ENCODE measurements at regions not wholly inside any gene's neighbourhood (a gene's known extent, or its start where the extent isn't known, plus 50 kb on each side); places are given as distances from the start of the nearest gene placed in this dataset.

GRCh38 chr20:12371990-12372389 lies 454.3 kb downstream of the BTBD3 start:
- no peak for DNase-seq

DNA sequence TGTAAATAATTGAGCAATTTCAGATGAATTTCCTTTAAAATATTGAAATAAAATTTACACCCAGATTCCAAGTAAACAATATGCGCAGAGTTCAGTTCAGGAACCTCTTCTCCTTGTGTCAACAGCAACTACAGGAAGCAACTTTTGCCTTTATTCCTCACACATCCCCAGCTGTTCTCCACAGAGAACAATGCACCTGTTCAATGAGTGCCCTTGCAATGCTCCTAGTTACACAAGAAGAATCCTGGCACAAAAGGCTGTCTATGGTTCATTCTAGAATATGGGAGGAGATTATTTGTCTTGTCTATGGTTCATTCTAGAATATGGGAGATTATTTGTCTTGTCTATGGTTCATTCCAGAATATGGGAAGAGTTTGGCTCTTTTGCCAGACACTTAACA lies 454.9 kb downstream of the BTBD3 start:
- DNase-seq = no peak

DNA sequence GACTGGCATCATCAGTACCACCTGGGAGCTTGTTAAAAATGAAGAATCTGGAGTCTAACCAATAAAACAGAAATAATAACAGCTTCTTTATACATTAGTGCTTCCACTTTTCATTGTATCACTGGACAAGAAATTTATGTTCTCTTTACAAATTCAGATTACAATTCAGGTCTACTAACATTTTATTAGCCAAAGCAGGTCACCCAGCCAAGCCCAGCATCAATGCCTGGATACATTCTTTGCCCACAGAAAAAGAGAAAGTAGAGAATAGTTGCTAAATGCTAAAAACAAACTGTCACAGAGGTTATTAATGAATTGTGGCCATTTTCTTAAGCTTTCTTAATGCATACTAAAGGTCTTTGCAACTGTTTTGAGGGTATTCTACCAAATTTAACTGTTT lies 458.3 kb downstream of the BTBD3 start:
- no peak for DNase-seq

GRCh38 chr20:12383821-12384220 lies 466.1 kb downstream of the BTBD3 start:
- no peak for DNase-seq

DNA sequence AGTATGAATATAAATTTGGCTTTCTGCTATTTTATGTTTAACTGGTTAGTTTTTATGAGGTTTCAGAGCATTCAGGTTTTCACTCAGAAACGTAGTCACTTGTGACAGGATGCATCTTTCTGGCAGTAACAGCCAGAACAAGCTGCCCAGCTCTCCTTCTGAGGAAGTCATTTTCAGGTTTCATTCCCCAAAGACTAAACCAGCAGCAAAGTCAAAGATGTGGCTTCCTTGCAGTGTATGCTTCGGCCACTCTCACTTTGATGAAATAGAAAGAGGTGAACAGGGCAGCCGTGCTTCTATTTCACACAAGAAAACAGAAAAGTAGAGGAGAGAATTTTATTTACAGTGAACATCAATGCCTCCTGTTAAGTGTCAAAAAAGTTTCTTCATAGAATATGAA lies 469.1 kb downstream of the BTBD3 start:
- no peak for DNase-seq

DNA sequence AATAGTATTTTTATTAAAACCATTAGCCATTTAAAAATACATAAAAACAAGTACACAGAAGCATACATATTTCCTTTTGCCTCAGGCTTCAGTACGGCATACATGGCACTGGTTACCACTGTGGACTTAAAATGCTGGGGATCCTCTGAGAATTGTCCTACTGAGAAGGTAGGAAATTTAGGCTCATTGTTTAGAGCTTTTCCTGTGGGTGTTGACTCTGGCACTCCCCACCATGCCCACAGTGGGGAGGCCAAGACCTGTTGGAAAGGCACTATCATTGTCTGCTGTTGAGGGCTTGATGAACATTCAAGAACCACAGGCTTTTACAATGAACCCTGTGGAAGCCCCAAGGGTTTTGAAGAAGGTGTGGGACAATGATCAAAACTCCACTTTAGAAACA lies 473.4 kb downstream of the BTBD3 start:
- no peak for DNase-seq

- no peak for DNase-seq
These were observed 477.1 kb downstream of the BTBD3 start for GRCh38 chr20:12394786-12395185.

- DNase-seq = no peak
These were observed 477.7 kb downstream of the BTBD3 start for GRCh38 chr20:12395353-12395752.

DNA sequence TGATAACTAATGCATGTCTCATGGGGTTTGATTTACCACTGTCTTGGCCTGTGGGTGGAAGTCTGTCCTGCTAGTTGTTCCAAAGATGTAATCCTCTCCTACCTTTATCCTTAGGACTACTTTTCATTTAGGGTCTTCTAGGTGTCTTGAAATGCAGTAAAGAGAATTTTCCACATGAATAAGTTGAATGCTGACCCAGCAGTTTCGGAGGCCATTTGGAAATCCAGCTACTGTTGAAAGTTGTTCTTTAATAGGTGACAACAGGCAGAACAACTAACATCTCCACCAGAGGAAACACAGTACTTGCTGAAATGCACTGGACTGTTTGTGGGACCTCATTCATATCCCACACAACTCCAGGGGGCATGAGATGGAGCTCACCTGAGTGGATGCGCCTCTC lies 478.1 kb downstream of the BTBD3 start:
- no peak for DNase-seq

DNA sequence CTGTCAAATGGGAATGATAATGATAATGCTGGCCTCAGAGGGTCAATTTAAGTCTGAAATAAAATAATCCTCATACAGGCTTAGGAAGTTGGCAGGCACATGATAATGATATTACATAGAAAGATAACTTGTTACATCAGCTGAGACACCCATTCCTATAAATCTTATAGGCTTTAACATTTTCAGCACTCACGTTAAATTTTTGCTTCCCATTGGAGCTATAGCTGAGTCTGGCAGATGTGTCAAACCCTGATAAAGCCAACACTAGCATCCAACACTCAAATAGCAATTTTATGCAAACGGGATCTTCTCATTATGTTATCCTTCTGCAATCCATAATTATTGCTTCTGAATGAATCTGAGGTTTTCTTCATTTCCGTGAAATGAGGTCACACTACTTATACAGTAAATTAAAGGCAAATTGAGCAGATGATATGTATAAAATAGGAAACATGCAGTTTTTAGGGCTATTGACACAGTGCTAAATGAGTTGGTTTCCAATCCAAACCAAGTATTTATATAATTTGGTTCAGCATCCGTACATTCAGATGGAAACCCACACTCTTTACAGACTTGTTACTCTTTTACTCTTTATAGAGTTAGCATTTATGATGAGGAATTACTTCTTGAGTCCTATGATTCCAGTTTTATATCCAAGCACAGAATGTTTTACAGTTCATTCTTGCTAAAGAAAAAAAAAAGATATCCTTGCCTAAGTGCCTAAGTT lies 481.6 kb downstream of the BTBD3 start:
- no peak for DNase-seq

DNA sequence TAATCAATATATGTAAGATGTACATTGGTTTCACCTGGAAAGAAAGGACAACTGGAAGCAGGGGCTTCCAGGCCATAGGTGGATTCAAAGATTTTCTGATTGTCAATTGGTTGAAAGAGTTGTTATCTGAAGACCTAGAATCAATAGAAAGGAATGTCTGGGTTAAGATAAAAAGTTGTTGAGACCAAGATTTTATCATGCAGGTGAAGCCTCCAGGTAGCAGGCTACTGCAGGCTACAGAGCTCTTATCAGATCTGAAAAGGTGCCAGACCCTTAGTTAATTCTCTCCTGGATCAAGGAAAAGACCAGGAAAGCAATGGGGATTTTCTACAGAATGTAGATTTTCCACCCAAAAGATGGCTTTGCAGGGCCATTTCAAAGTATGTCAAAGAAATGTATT lies 487.2 kb downstream of the BTBD3 start:
- no peak for DNase-seq

GRCh38 chr20:12406978-12407377 lies 489.3 kb downstream of the BTBD3 start:
- DNase-seq = no peak

GRCh38 chr20:12409501-12409900 lies 491.8 kb downstream of the BTBD3 start:
- DNase-seq = no peak

GRCh38 chr20:12410783-12411182 lies 493.1 kb downstream of the BTBD3 start:
- DNase-seq = no peak

DNA sequence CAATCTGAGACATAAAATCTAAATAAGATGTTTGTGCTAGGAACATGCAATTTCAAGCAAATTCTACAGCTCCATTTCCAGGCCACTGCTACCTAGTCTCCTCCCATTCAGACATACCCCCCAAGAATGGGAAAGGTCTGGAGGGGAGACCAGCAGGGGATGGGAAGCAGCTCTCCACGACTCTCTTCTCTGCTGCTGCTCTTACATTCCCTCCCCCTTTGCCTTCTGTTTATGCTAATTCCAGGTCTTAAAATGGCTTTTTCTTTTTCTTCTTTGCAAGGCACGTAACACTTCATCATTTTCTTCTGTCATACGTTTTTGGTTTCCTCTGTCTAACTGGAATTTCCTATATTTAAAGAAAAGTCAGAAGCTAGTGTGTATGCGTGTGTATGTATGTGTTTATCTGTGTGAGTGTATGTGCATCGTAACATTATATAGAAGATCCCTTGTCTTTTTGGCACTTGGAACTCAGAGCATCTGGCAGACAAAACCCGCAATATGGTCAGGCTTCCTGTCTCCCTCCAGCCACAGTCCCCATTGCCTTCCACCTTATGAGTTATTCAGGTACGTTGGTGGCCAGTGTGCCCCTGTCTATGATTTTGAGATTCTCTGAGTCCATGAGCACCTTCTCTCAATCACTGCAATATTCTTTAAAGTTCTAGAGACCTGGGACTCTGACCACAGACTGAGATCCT lies 493.7 kb downstream of the BTBD3 start:
- no peak for DNase-seq

- no peak for DNase-seq
These were observed 495.4 kb downstream of the BTBD3 start for GRCh38 chr20:12413116-12413515.

GRCh38 chr20:12414446-12415274 lies 497.0 kb downstream of the BTBD3 start:
- DNase-seq = no peak

- no peak for DNase-seq
These were observed 498.6 kb downstream of the BTBD3 start for GRCh38 chr20:12416281-12416680.

GRCh38 chr20:12433724-12434123 lies 516.0 kb downstream of the BTBD3 start:
- no peak for DNase-seq

DNA sequence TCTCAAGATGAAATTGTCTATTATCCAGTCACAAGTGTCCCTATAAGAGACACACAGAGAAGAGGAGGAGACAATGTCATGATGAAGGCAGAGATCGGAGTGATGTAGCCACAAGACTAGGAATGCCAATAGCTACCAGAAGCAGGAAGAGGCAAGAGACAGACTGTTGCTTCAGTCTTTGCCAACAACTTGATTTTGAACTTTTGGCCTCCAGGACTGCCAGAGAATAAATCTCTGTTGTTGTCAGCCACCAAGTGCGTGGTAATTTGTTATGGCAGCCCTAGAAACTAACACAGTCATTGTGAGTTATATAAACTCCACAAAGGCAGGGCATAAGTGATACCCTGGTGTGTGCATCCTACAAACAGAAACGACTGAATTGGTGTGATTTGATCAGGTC lies 517.0 kb downstream of the BTBD3 start:
- DNase-seq = no peak

- no peak for DNase-seq
These were observed 517.6 kb downstream of the BTBD3 start for GRCh38 chr20:12435268-12435667.

DNA sequence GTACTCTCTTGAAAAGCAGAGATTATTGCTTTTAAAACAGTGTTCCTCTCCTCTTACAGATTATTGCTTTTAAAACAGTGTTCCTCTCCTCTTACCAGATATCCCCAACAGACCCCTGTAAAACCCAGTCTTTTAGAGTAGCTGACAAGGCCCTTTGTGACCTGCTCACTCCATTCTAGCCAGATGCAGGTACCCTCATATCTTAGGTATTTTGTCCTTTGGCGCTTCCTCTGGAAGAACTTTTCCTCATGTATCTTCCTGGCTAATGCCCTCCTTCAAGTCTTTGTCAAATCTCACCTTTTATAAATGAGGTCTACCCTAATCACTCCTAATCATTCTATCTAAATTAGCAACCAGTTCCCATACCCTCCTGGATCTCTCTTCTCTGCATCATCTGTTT lies 536.0 kb downstream of the BTBD3 start:
- no peak for DNase-seq

- no peak for DNase-seq
These were observed 537.5 kb downstream of the BTBD3 start for GRCh38 chr20:12455148-12455547.

All from right kidney (tissue), 1 donor.